HepG2 (cell line): ENCODE measurements at regions not wholly inside any gene's neighbourhood (a gene's known extent, or its start where the extent isn't known, plus 50 kb on each side); places are given as distances from the start of the nearest gene placed in this dataset.

Experiments
- ATAC-seq: fragments of 200-7000 bp; cut with Tn5 transposase; 3 replicates; pipeline ENCODE4 v1.9.1; 2020; ENCODE audit warnings: mild to moderate bottlenecking, moderate library complexity
- BruUV-seq: library from RNA; stranded (reverse); fragments of 400-500 nt; replicated peaks from 2 replicates; lab custom pipeline; 2021; lab: Mats Ljungman, UMichigan
- CTCF ChIA-PET: fragments of 300-600 bp; formaldehyde crosslinking; extraction: SDS; loops from one replicate; lab custom pipeline; 2021; ENCODE audit warnings: low total read pairs, inconsistent platforms, low intra/inter-chr PET ratio; lab: Yijun Ruan, JAX
- POLR2A ChIA-PET: fragments of 350-600 bp; sonication (Branson Sonifier 250); formaldehyde crosslinking; loops from one replicate; lab custom pipeline; 2020; ENCODE audit warnings: antibody characterized with exemption, inconsistent platforms; lab: Yijun Ruan, JAX
- DNase-seq: peaks from one replicate; pipeline ENCODE4 v3.0.0-alpha.2; 2015; ENCODE audit warnings: low spot score
- FAIRE-seq: peaks from 3 replicates; lab custom pipeline; 2011; peaks lifted over from hg19 to GRCh38; lab: Jason Lieb, UNC
- H2AFZ ChIP-seq: one replicate; pipeline ENCODE4 v1.6.1; 2011; ENCODE audit warnings: low read length, inconsistent platforms
- H3K27ac ChIP-seq: fragments of 300-600 bp; 3 replicates; pipeline ENCODE4 v1.8.0; 2011; ENCODE audit warnings: mixed run types, mild to moderate bottlenecking, mixed read lengths, low read length, inconsistent platforms; ENCODE audit not compliant: insufficient read depth; ENCODE audit errors: extremely low read length
- H3K27me3 ChIP-seq, 2 experiments: fragments of 200-600 bp in 1 of 2; 2 replicates in 1 of 2; 3 replicates in 1 of 2; pipeline versions ENCODE4 v1.6.0 to v1.8.0; 2011; ENCODE audit warnings: low read length in 2 of 2, mild to moderate bottlenecking in 2 of 2, moderate library complexity in 2 of 2, inconsistent platforms in 1 of 2; ENCODE audit not compliant: insufficient read depth in 2 of 2, control insufficient read depth in 1 of 2
- H3K36me3 ChIP-seq, 2 experiments: fragments of 200-600 bp in 1 of 2; replicated peaks in 1 of 2; 2 replicates in 1 of 2; 3 replicates in 1 of 2; pipeline versions ENCODE4 v1.5.1 to v1.8.0; 2011; ENCODE audit warnings: low read length in 2 of 2, inconsistent platforms in 1 of 2; ENCODE audit not compliant: insufficient read depth in 2 of 2, control insufficient read depth in 1 of 2
- H3K4me1 ChIP-seq: 2 replicates; pipeline ENCODE4 v1.5.1; 2012; ENCODE audit warnings: low read length, inconsistent platforms; ENCODE audit not compliant: insufficient read depth
- H3K4me2 ChIP-seq: 2 replicates; pipeline ENCODE4 v1.6.0; 2011; ENCODE audit warnings: low read depth, low read length, inconsistent platforms
- H3K4me3 ChIP-seq, 3 experiments: fragments of 200-600 bp in 1 of 3; sonication (generic), shearing (Covaris generic) in 1 of 3; replicated peaks in 1 of 3; 2 replicates each; pipeline ENCODE4 v1.5.1; 2011 to 2016; ENCODE audit warnings: low read length in 3 of 3, inconsistent platforms in 2 of 3, low read depth in 2 of 3, mild to moderate bottlenecking in 2 of 3, control low read depth in 1 of 3, mixed read lengths in 1 of 3; ENCODE audit not compliant: insufficient read depth in 1 of 3
- H3K79me2 ChIP-seq: one replicate; pipeline ENCODE4 v1.6.1; 2011; ENCODE audit warnings: low read length, inconsistent platforms; ENCODE audit not compliant: insufficient read depth
- H3K9ac ChIP-seq: 2 replicates; pipeline ENCODE4 v1.6.0; 2011; ENCODE audit warnings: mild to moderate bottlenecking, low read depth, low read length, inconsistent platforms; ENCODE audit not compliant: insufficient read depth
- H3K9me3 ChIP-seq: 2 replicates; pipeline ENCODE4 v1.5.1; 2012; ENCODE audit warnings: mild to moderate bottlenecking, low read length
- H4K20me1 ChIP-seq: 2 replicates; pipeline ENCODE4 v1.6.0; 2011; ENCODE audit warnings: inconsistent platforms, mild to moderate bottlenecking, low read length, moderate library complexity; ENCODE audit not compliant: insufficient read depth
- CEBPB ChIP-seq: IDR thresholded peaks from 2 replicates; pipeline ENCODE4 v1.6.1; 2011; ENCODE audit warnings: low read depth, low read length, improper control_type of control experiment, borderline replicate concordance
- FOXA1 ChIP-seq, 2 experiments: fragments of 450-650 bp in 1 of 2; sonication (generic) in 1 of 2; formaldehyde crosslinking in 1 of 2; IDR thresholded peaks; 2 replicates each; pipeline versions ENCODE4 v1.4.0 to v1.6.1; 2016 to 2020; ENCODE audit warnings: missing genetic modification reagents in 1 of 2
- FOXA3 ChIP-seq: IDR thresholded peaks from 2 replicates; pipeline ENCODE4 v1.6.1; 2016; ENCODE audit warnings: missing genetic modification reagents, missing compliant biosample characterization
- GZF1 ChIP-seq: sonication (generic); formaldehyde crosslinking; IDR thresholded peaks from 2 replicates; pipeline ENCODE4 v1.5.1; 2020; ENCODE audit warnings: mild to moderate bottlenecking, missing genetic modification reagents
- TEAD3 ChIP-seq: optimal IDR thresholded peaks from 2 replicates; pipeline ENCODE3; 2016; ENCODE audit warnings: borderline replicate concordance
- ZNF317 ChIP-seq: sonication (generic); formaldehyde crosslinking; IDR thresholded peaks from 2 replicates; pipeline ENCODE4 v1.5.0; 2020; ENCODE audit warnings: mild to moderate bottlenecking, missing genetic modification reagents
- ZNF615 ChIP-seq: sonication (generic); formaldehyde crosslinking; IDR thresholded peaks from 2 replicates; pipeline ENCODE4 v1.5.0; 2020; ENCODE audit warnings: mild to moderate bottlenecking, missing genetic modification reagents, borderline replicate concordance
- ZNF672 ChIP-seq: sonication (generic); formaldehyde crosslinking; IDR thresholded peaks from 2 replicates; pipeline ENCODE4 v1.8.1; 2022; ENCODE audit warnings: missing genetic modification reagents
- WGBS: methylation state at CpG from one replicate; pipeline ENCODE4 v1.1.6; 2017; ENCODE audit warnings: low lambda C conversion rate; 5-methylcytosine and 5-hydroxymethylcytosine counted together
- in situ Hi-C: cut with HindIII; loops from 2 replicates; pipeline ENCODE4 v1.10.0; 2017; ENCODE audit warnings: low pct_unique_long_range_greater_than_20kb; ENCODE audit not compliant: extremely low pct_ligation_motif_present
- intact Hi-C: fragments of 100-400 bp; cut with micrococcal nuclease; formaldehyde crosslinking; loops from one replicate; pipeline ENCODE4 v1.10.0; 2022; ENCODE audit not compliant: unreplicated experiment
- TF ChIP-seq, protein P1 (sequence below): sonication (generic); formaldehyde crosslinking; IDR thresholded peaks from 2 replicates; pipeline ENCODE4 v1.8.1; 2023; ENCODE audit warnings: mild to moderate bottlenecking, missing genetic modification reagents, borderline replicate concordance

DNA sequence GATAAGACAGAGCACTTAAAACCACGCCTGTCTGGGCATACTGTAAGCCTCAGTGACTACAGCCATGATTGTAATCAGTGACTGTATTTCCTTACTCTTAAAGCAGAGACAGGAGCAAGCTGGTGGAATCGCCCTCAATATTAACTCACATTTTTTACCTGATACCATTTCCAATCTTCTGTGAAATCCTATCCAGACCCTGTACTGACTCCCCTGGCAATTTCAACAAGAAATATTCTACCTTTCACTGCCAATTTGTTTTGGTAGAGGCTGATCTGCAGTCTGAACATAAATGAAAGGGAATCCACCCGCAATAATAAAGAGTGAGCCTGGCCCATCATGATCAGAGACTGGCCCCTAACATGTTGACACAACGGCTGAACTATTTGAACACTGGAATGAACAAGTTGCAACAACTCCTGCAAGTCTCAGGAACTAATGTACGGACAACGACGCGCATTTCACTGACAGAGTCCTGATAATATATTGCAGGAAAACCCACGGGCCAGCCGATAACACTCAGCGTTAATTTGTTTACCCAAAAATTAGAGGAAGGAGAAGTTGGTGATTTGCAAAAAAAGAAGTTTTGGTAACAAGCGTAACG lies 195.5 kb upstream of the BTG1 start:
- intact Hi-C loops = no loop called here
- no TSS peak for BruUV-seq
- TF ChIP-seq FOXA3 (CRISPR knock-in tag) = peak; percentile 66
- TF ChIP-seq, protein P1, sequence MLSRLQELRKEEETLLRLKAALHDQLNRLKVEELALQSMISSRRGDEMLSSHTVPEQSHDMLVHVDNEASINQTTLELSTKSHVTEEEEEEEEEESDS (CRISPR knock-in tag) = no peak
- TF ChIP-seq TEAD3 (CRISPR knock-in tag) = peak; percentile 23
- TF ChIP-seq CEBPB = peak; percentile 26; the same call in 1 of the 2 replicates
- TF ChIP-seq ZNF672 (CRISPR knock-in tag) = no peak
- no peak for TF ChIP-seq GZF1
- no peak for TF ChIP-seq FOXA1 (IDR thresholded peaks at IDR 0.05)
- TF ChIP-seq FOXA1 (CRISPR knock-in tag; IDR thresholded peaks at IDR 0.05) = peak; percentile 79
- TF ChIP-seq ZNF317 (CRISPR knock-in tag) = peak; percentile 93
- TF ChIP-seq ZNF615 (CRISPR knock-in tag) = no peak
- no peaks in the 10 kb centered on the region for H3K9me3 ChIP-seq
- 17% methylated on average over 13 of the region's 13 CpGs for WGBS
- no peaks in the 10 kb centered on the region for H4K20me1 ChIP-seq
- peaks cover 8% of the 10 kb centered on the region; the same call in 1 of the 2 replicates for H3K4me1 ChIP-seq
- POLR2A ChIA-PET = no interaction called here
- H2AFZ ChIP-seq = no peak overlapping the region
- H3K79me2 ChIP-seq = no peaks in the 10 kb centered on the region
- ATAC-seq (peak; percentile 75; the same call in 2 of the 3 replicates), DNase-seq (peak; percentile 9), FAIRE-seq (no peak)
- no peak overlapping the region for H3K4me3 ChIP-seq
- 0 out of 2 replicates have a peak overlapping the region, but pooled peaks have one; percentile 21 for H3K4me2 ChIP-seq
- CTCF ChIA-PET = no interaction called here
- in situ Hi-C loops = no loop called here
- H3K9ac ChIP-seq = no peak overlapping the region
- H3K27me3 ChIP-seq = no peaks in the 10 kb centered on the region
- no peaks in the 10 kb centered on the region for H3K36me3 ChIP-seq
- no peak overlapping the region for H3K27ac ChIP-seq
